GM21526 (cell line): ENCODE measurements at regions not wholly inside any gene's neighbourhood (a gene's known extent, or its start where the extent isn't known, plus 50 kb on each side); places are given as distances from the start of the nearest gene placed in this dataset.

Experiments
- ATAC-seq: cut with Tn5 transposase; IDR thresholded peaks from one replicate; pipeline ENCODE4 v1.9.1; 2021; ENCODE audit warnings: moderate library complexity; ENCODE audit not compliant: unreplicated experiment, low FRiP score

- no peak for ATAC-seq
These were observed 193.7 kb upstream of the RTL1 start for GRCh38 chr14:101097109-101097793.

GRCh38 chr14:101098177-101098576 is 194.7 kb upstream of the RTL1 start:
- ATAC-seq = no peak

- ATAC-seq = no peak
These were observed 195.1 kb upstream of the RTL1 start for GRCh38 chr14:101098641-101099040.

GRCh38 chr14:101101456-101102056 is 198.0 kb upstream of the RTL1 start:
- ATAC-seq = no peak

- ATAC-seq = no peak
These were observed 199.4 kb upstream of the RTL1 start for GRCh38 chr14:101102875-101103274.

GRCh38 chr14:101103321-101103901 is 199.9 kb upstream of the RTL1 start:
- ATAC-seq = no peak

GRCh38 chr14:101104485-101104884 is 201.0 kb upstream of the RTL1 start:
- ATAC-seq = no peak

GRCh38 chr14:101105045-101105444 is 201.5 kb upstream of the RTL1 start:
- ATAC-seq = no peak

- ATAC-seq = no peak
These were observed 205.2 kb upstream of the RTL1 start for GRCh38 chr14:101108579-101109346.

GRCh38 chr14:101109347-101109638 is 205.8 kb upstream of the RTL1 start:
- ATAC-seq = no peak

GRCh38 chr14:101109981-101110728 is 206.6 kb upstream of the RTL1 start:
- no peak for ATAC-seq

- ATAC-seq = no peak
These were observed 207.5 kb upstream of the RTL1 start for GRCh38 chr14:101110729-101111619.

- ATAC-seq = no peak
These were observed 208.2 kb upstream of the RTL1 start for GRCh38 chr14:101111620-101112290.

GRCh38 chr14:101112351-101113107 is 209.0 kb upstream of the RTL1 start:
- ATAC-seq = no peak

- ATAC-seq = no peak
These were observed 209.6 kb upstream of the RTL1 start for GRCh38 chr14:101113108-101113612.

GRCh38 chr14:101113835-101114725 is 210.6 kb upstream of the RTL1 start:
- no peak for ATAC-seq

- ATAC-seq = no peak
These were observed 211.4 kb upstream of the RTL1 start for GRCh38 chr14:101114726-101115515.
